Skin epidermis (tissue), 12 donors: ENCODE measurements at regions not wholly inside any gene's neighbourhood (a gene's known extent, or its start where the extent isn't known, plus 50 kb on each side); places are given as distances from the start of the nearest gene placed in this dataset.

ENCODE experiments used
- H3K27ac ChIP-seq, 21 experiments: fragments of 200-600 bp; sonication (generic) in 11 of 21; one replicate each; pipeline ENCODE4 v1.5.0; 2020; ENCODE audit warnings: mild to moderate bottlenecking in 3 of 21, inconsistent platforms in 2 of 21, moderate library complexity in 2 of 21
- H3K4me3 ChIP-seq, 7 experiments: fragments of 200-600 bp; sonication (generic) in 2 of 7; one replicate each; pipeline ENCODE4 v1.5.0; 2020; ENCODE audit warnings: inconsistent platforms in 2 of 7, mild to moderate bottlenecking in 2 of 7, moderate library complexity in 1 of 7

DNA sequence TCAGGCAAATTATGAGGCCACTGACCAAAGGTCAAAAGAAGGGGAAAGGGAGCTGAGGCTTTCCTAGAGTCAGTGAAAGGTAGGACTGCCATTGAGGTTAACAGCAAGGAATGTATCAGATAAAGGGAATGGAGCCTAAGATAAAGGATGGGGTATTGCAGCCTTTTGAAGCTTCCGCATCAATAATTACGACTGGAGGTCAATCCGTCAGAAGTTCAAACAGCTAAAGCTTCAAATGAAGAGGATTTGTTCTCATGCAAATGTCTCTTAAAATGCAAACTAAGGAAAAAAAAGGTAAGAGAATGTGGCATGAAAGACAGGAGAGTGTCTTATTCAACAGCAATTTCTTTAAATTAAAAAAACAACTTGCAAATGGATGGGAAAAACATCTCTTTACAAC lies 341.1 kb upstream of the RGMB start:
- Histone ChIP-seq H3K4me3 (no peak overlapping the region), H3K27ac (no peak overlapping the region)

- H3K27ac ChIP-seq: no peak overlapping the region
- H3K4me3 ChIP-seq: no peak overlapping the region
Observed at GRCh38 chr5:98433022-98433421, 340.4 kb upstream of the RGMB start.

GRCh38 chr5:98433673-98434072 lies 339.8 kb upstream of the RGMB start:
- Histone ChIP-seq H3K4me3 (no peak overlapping the region), H3K27ac (no peak overlapping the region)

GRCh38 chr5:98436667-98437066 lies 336.8 kb upstream of the RGMB start:
- H3K27ac ChIP-seq: no peak overlapping the region
- H3K4me3 ChIP-seq: no peak overlapping the region

- no peak overlapping the region for H3K27ac ChIP-seq
- no peak overlapping the region for H3K4me3 ChIP-seq
Observed at GRCh38 chr5:98442448-98442847, 331.0 kb upstream of the RGMB start.

GRCh38 chr5:98443881-98444280 lies 329.6 kb upstream of the RGMB start:
- Histone ChIP-seq H3K4me3 (no peak overlapping the region), H3K27ac (no peak overlapping the region)

DNA sequence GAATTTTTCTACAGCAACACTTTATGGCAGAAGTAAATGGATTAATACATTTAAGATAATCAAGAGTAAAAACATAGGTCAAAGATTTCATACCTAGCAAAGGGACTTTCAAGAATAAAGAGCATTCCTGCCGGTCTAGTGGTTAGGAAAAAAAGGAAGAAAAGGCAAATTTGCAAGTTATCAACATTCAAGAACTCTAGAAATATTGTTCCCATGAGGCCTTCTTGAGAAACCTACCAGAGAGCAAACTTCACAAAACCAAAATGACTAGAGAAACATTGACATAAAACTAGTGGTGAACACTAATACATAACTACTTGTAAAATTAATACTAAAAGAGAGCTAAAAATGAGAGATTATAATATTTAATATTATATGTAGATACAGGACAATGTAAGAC lies 320.2 kb upstream of the RGMB start:
- Histone ChIP-seq H3K27ac (no peak overlapping the region), H3K4me3 (no peak overlapping the region)

DNA sequence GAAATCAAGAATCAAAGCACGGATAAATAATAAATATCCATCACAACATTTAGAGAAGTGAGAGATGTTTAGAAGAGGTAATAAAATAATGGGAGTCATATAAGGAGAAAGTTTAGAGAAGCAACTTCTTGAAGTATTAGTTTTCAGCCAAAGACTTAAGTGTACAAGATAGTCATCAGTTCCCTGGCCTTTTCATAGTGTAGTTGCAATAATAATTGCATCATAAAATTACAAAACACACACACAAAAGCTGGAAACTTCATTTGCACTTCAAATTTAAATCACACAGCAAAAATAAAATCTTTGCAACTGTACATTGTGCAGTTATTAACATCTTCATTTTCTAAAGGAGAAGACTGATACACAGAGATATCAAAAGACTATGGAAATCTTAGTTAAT lies 319.1 kb upstream of the RGMB start:
- Histone ChIP-seq H3K4me3 (no peak overlapping the region), H3K27ac (peak overlapping the region in 1 of 21 experiments; percentile 50)

DNA sequence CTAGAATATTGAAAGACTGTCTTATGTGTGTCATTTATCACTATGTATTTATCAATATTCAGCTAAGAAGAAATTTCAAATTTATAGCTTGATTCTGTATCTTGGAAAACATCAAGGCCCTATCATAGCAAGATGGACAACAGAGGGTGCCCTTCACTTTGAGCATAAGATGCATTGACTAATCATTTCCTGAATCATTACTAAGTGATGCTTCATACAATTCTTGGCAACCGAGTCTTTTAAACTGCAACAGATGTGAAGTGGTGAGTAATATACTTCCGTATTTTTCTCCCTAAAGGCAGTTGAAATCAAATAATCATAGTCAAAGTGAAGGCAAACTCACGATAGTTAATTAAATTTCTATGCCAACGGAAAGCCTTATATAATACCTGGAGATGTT lies 318.6 kb upstream of the RGMB start:
- Histone ChIP-seq H3K4me3 (no peak overlapping the region), H3K27ac (peak overlapping the region in 5 of 21 experiments; percentile 8 to 65 (median 38))

- peak overlapping the region in 5 of 21 experiments; percentile 8 to 65 (median 38) for H3K27ac ChIP-seq
- no peak overlapping the region for H3K4me3 ChIP-seq
Observed at GRCh38 chr5:98455665-98456064, 317.8 kb upstream of the RGMB start.

DNA sequence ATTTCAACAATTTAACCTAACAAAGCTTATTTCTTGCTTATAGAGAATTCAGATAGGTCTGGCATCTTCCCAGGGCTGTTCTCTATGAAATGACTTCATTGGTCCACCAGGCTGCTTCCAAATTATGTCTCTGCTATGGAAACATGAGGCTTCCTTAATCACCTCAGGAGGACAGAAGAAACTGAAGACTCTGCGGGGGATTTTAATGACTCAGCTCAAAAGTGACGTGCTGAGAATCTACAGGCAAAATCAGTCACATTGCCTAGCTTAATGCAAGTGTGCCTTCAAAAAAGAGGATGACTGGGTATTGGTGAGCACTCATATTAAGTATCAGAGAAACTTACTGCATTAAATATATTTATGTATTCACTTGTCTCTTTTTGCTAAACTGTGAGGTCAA lies 315.5 kb upstream of the RGMB start:
- Histone ChIP-seq H3K4me3 (no peak overlapping the region), H3K27ac (no peak overlapping the region)

DNA sequence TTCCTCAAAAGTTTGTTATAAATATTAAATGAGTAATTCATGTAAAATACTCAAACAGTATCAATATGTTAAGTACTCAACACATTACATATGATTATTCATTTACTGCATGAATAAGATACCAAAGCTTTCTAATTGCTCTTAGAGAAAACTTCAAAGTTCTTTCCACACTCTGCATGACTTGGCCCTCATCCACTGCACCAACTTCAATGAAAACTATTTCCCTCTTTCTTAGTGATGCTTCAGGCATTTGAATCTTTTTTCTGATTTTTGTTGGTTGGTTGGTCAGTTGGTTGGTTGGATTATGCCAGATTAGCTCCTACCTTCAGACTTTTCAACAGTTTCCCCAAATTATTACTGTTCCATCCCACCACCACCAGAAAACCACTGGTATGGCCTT lies 314.7 kb upstream of the RGMB start:
- Histone ChIP-seq H3K27ac (peak overlapping the region in 1 of 21 experiments; percentile 8), H3K4me3 (no peak overlapping the region)

DNA sequence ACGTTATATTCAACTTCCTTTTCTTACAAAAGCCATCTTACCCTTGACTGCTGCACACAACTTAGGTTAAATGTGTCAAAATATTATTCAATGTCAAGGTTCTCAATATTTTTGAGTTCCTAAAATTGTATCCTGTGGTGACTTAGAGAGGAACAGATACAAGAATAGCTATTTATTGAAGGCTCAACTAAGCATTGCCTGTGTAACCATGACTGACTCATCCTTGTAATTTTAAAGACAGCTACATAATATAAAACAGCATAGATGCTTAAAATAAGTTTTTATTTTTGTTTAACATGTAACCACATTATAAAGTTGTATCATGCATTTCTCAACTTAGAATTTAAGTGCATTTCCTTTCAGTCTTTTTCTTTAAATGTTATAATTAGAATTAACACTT lies 312.9 kb upstream of the RGMB start:
- Histone ChIP-seq H3K27ac (no peak overlapping the region), H3K4me3 (no peak overlapping the region)

DNA sequence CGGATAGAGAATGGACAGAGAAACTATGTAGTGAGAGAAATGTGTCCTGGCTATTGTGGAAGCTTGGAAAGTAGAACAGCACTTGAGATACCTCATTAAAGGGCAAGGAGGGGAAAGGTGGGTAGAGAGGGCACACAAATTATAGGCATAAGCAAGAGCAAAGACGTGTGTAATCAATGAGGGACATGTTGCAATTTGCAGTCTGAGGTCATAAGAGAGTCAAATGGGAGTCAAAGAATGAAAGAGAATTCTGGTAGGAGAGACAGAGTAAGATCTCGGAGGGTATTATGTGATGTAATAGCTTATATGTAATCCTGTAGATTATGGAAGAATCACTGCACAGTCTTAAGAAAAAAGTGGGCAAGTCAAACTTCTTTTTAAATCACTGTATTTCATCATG lies 312.0 kb upstream of the RGMB start:
- Histone ChIP-seq H3K27ac (no peak overlapping the region), H3K4me3 (no peak overlapping the region)

- Histone ChIP-seq H3K27ac (no peak overlapping the region), H3K4me3 (no peak overlapping the region)
Observed at GRCh38 chr5:98463222-98463621, 310.2 kb upstream of the RGMB start.

DNA sequence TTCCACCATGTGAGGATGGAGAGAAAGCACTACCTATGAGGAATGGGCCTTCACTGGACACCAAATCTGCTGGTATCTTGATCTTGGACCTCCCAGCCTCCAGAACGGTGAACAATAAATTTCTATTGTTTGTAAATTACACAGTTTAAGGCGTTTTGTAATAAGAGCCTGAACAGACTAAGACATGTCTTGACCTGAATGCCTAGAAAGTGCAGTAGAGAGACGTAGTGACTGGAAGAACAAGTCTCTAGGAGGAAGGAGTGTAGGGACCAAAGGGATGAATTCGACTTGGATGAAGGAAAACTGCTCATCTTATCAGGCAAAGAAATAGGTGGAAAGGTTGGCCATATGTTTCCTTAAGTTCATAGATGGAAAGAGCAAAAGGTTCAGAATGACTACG lies 309.8 kb upstream of the RGMB start:
- Histone ChIP-seq H3K27ac (no peak overlapping the region), H3K4me3 (no peak overlapping the region)

GRCh38 chr5:98464737-98465330 lies 308.6 kb upstream of the RGMB start:
- Histone ChIP-seq H3K27ac (peak overlapping the region in 1 of 21 experiments; percentile 40), H3K4me3 (no peak overlapping the region)

GRCh38 chr5:98468188-98468869 lies 305.1 kb upstream of the RGMB start:
- Histone ChIP-seq H3K4me3 (no peak overlapping the region), H3K27ac (peak overlapping the region in 2 of 21 experiments; percentile 7 to 47)

DNA sequence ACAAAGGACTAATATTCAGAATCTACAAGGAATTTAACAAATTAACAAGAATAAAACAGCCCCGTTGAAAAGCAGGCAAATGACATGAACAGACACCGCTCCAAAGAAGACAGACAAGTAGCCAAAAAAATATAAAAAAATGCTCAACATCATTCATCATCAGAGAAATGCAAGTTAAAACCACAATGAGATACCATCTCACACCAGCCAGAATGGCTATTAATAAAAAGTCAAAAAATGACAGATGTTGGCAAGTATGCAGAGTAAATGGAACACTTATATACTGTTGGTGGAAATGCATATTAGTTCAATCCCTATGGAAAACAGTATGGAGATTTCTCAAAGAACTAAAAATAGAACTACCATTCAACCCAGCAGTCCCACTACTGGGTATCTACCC lies 302.7 kb upstream of the RGMB start:
- Histone ChIP-seq H3K4me3 (no peak overlapping the region), H3K27ac (no peak overlapping the region)

GRCh38 chr5:98471458-98471857 lies 302.0 kb upstream of the RGMB start:
- Histone ChIP-seq H3K27ac (no peak overlapping the region), H3K4me3 (no peak overlapping the region)

GRCh38 chr5:98474216-98474615 lies 299.2 kb upstream of the RGMB start:
- Histone ChIP-seq H3K27ac (no peak overlapping the region), H3K4me3 (no peak overlapping the region)

GRCh38 chr5:98474782-98475181 lies 298.7 kb upstream of the RGMB start:
- Histone ChIP-seq H3K4me3 (no peak overlapping the region), H3K27ac (no peak overlapping the region)
